HCT116 (cell line): ENCODE measurements at regions not wholly inside any gene's neighbourhood (a gene's known extent, or its start where the extent isn't known, plus 50 kb on each side); places are given as distances from the start of the nearest gene placed in this dataset.

Experiments used
- ATF3 ChIP-seq: IDR thresholded peaks from 2 replicates; pipeline ENCODE4 v1.6.1; 2012
- FOSL1 ChIP-seq: IDR thresholded peaks from 2 replicates; pipeline ENCODE4 v1.6.1; 2012; ENCODE audit warnings: low read depth
- MAX ChIP-seq: IDR thresholded peaks from 2 replicates; pipeline ENCODE4 v1.6.1; 2012
- POLR2A ChIP-seq: IDR thresholded peaks from 2 replicates; pipeline ENCODE4 v1.7.0; 2011; ENCODE audit warnings: borderline replicate concordance; ENCODE audit not compliant: insufficient read depth, insufficient read length; ENCODE audit errors: extremely low read depth
- POLR2AphosphoS5 ChIP-seq: IDR thresholded peaks from 2 replicates; pipeline ENCODE4 v1.6.1; 2011; ENCODE audit warnings: mild to moderate bottlenecking, low read depth, low read length, moderate library complexity
- REST ChIP-seq: IDR thresholded peaks from 2 replicates; pipeline ENCODE4 v1.6.1; 2012; ENCODE audit warnings: low read depth
- SP1 ChIP-seq: IDR thresholded peaks from 2 replicates; pipeline ENCODE4 v1.6.1; 2012; ENCODE audit warnings: low read depth
- TF ChIP-seq, protein P1 (sequence below), 3 experiments: fragments of 200-600 bp in 1 of 3; sonication (generic) in 1 of 3; IDR thresholded peaks in 2 of 3; conservative IDR thresholded peaks in 1 of 3; 2 replicates each; pipeline ENCODE4 v1.5.1; 2012 to 2017; ENCODE audit warnings: low read depth in 2 of 3, low read length in 2 of 3, antibody characterized with exemption in 1 of 3, borderline replicate concordance in 1 of 3, control low read depth in 1 of 3, mild to moderate bottlenecking in 1 of 3, mixed read lengths in 1 of 3, mixed run types in 1 of 3, moderate library complexity in 1 of 3; ENCODE audit not compliant: insufficient read depth in 1 of 3

GRCh38 chr5:176184608-176185132 is 53.6 kb upstream of the SIMC1 start:
- TF ChIP-seq, protein P1, sequence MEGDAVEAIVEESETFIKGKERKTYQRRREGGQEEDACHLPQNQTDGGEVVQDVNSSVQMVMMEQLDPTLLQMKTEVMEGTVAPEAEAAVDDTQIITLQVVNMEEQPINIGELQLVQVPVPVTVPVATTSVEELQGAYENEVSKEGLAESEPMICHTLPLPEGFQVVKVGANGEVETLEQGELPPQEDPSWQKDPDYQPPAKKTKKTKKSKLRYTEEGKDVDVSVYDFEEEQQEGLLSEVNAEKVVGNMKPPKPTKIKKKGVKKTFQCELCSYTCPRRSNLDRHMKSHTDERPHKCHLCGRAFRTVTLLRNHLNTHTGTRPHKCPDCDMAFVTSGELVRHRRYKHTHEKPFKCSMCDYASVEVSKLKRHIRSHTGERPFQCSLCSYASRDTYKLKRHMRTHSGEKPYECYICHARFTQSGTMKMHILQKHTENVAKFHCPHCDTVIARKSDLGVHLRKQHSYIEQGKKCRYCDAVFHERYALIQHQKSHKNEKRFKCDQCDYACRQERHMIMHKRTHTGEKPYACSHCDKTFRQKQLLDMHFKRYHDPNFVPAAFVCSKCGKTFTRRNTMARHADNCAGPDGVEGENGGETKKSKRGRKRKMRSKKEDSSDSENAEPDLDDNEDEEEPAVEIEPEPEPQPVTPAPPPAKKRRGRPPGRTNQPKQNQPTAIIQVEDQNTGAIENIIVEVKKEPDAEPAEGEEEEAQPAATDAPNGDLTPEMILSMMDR (IDR thresholded peaks at IDR 0.05 in 2 of 3, conservative IDR thresholded peaks at IDR 0.05 in 1 of 3; ENCODE audit: borderline replicate concordance in 1 of 3, insufficient read depth in 1 of 3, low read depth in 2 of 3, low read length in 2 of 3), result no peak
- TF ChIP-seq REST, result no peak
- no peak for TF ChIP-seq POLR2A
- no peak for TF ChIP-seq MAX
- no peak for TF ChIP-seq POLR2AphosphoS5
- TF ChIP-seq FOSL1, result no peak
- no peak for TF ChIP-seq SP1
- no peak for TF ChIP-seq ATF3
